CD4-positive, alpha-beta T cell treated with Interleukin-4 for 1 hour (primary cell): ENCODE measurements at regions not wholly inside any gene's neighbourhood (a gene's known extent, or its start where the extent isn't known, plus 50 kb on each side); places are given as distances from the start of the nearest gene placed in this dataset.
"Not testable (repeated sequence)": the region's sequence is repeated elsewhere in the genome, so short reads cannot be mapped to it uniquely, and the experiment has no call there.

Experiments
- DNase-seq, 2 donors: peaks; one replicate each; pipeline ENCODE4 v3.0.0-alpha.2; 2020 to 2022

- DNase-seq, result no peak
Measured at GRCh38 chr10:8835453-8836167, 781.1 kb downstream of the GATA3 start.

GRCh38 chr10:8840356-8840755, 785.9 kb downstream of the GATA3 start:
- DNase-seq, result no peak

- no peak for DNase-seq
Measured at GRCh38 chr10:8844141-8844540, 789.7 kb downstream of the GATA3 start.

- DNase-seq, result no peak
Measured at GRCh38 chr10:8852546-8852945, 798.1 kb downstream of the GATA3 start.

GRCh38 chr10:8853048-8853447, 798.6 kb downstream of the GATA3 start:
- DNase-seq, result no peak

GRCh38 chr10:8868924-8869323, 814.4 kb downstream of the GATA3 start:
- DNase-seq, result not testable (repeated sequence)

- no peak for DNase-seq
Measured at GRCh38 chr10:8873310-8873709, 818.8 kb downstream of the GATA3 start.

- no peak for DNase-seq
Measured at GRCh38 chr10:8874268-8874667, 819.8 kb downstream of the GATA3 start.

GRCh38 chr10:8874972-8875371, 820.5 kb downstream of the GATA3 start:
- DNase-seq, result no peak

GRCh38 chr10:8876171-8876570, 821.7 kb downstream of the GATA3 start:
- DNase-seq, result no peak

- DNase-seq, result no peak
Measured at GRCh38 chr10:8889538-8889937, 835.0 kb downstream of the GATA3 start.

GRCh38 chr10:8893102-8893501, 838.6 kb downstream of the GATA3 start:
- no peak for DNase-seq

- DNase-seq, result no peak
Measured at GRCh38 chr10:8894148-8894547, 839.7 kb downstream of the GATA3 start.

- DNase-seq, result peak in 1 of 2 donors; percentile 33
Measured at GRCh38 chr10:8897769-8898168, 843.3 kb downstream of the GATA3 start.

- DNase-seq, result peak in 1 of 2 donors; percentile 46
Measured at GRCh38 chr10:8898745-8899330, 844.4 kb downstream of the GATA3 start.

GRCh38 chr10:8902926-8903325, 848.4 kb downstream of the GATA3 start:
- DNase-seq, result no peak

- no peak for DNase-seq
Measured at GRCh38 chr10:8908013-8908412, 853.5 kb downstream of the GATA3 start.

GRCh38 chr10:8910314-8910713, 855.8 kb downstream of the GATA3 start:
- DNase-seq, result no peak

GRCh38 chr10:8911032-8911431, 856.5 kb downstream of the GATA3 start:
- DNase-seq, result no peak

- no peak for DNase-seq
Measured at GRCh38 chr10:8912108-8912507, 857.6 kb downstream of the GATA3 start.

GRCh38 chr10:8913720-8914119, 859.2 kb downstream of the GATA3 start:
- no peak for DNase-seq

GRCh38 chr10:8919280-8919679, 864.8 kb downstream of the GATA3 start:
- DNase-seq, result no peak

GRCh38 chr10:8921568-8921967, 867.1 kb downstream of the GATA3 start:
- no peak for DNase-seq

GRCh38 chr10:8923096-8923495, 868.6 kb downstream of the GATA3 start:
- no peak for DNase-seq

- no peak for DNase-seq
Measured at GRCh38 chr10:8927705-8928104, 873.2 kb downstream of the GATA3 start.
